ENCODE measurements at regions not wholly inside any gene's neighbourhood (a gene's known extent, or its start where the extent isn't known, plus 50 kb on each side); places are given as distances from the start of the nearest gene placed in this dataset.

GRCh38 chr12:91973813-91974212 is 171.8 kb downstream of the BTG1 start:
- Mint-ChIP-seq H3K4me1 (peaks cover 34% of the 10 kb centered on the region), H3K4me3 (no peak overlapping the region), H3K27ac (ENCODE audit: unreplicated experiment) (no peak overlapping the region), H3K9me3 (peaks cover 21% of the 10 kb centered on the region), H3K27me3 (ENCODE audit: low read depth) (no peaks in the 10 kb centered on the region), H3K36me3 (ENCODE audit: low read depth) (peaks cover 17% of the 10 kb centered on the region)
- no peak for TF ChIP-seq CTCF (conservative IDR thresholded peaks at IDR 0.05)
- no peak for DNase-seq (ENCODE audit: low read depth, low spot score)

GRCh38 chr12:91972896-91973295 is 172.8 kb downstream of the BTG1 start:
- H3K4me3 Mint-ChIP-seq, result peak overlapping the region; percentile 36
- DNase-seq (ENCODE audit: low read depth, low spot score), result no peak
- peaks cover 17% of the 10 kb centered on the region for H3K36me3 Mint-ChIP-seq (ENCODE audit: low read depth)
- H3K27ac Mint-ChIP-seq (ENCODE audit: unreplicated experiment), result no peak overlapping the region
- peaks cover 28% of the 10 kb centered on the region for H3K4me1 Mint-ChIP-seq
- H3K27me3 Mint-ChIP-seq (ENCODE audit: low read depth), result no peaks in the 10 kb centered on the region
- no peak for TF ChIP-seq CTCF (conservative IDR thresholded peaks at IDR 0.05)
- H3K9me3 Mint-ChIP-seq, result peaks cover 17% of the 10 kb centered on the region

- Mint-ChIP-seq H3K9me3 (peaks cover 15% of the 10 kb centered on the region), H3K4me3 (no peak overlapping the region), H3K27ac (ENCODE audit: unreplicated experiment) (no peak overlapping the region), H3K4me1 (peaks cover 26% of the 10 kb centered on the region), H3K27me3 (ENCODE audit: low read depth) (no peaks in the 10 kb centered on the region), H3K36me3 (ENCODE audit: low read depth) (peaks cover 13% of the 10 kb centered on the region)
- no peak for TF ChIP-seq CTCF (conservative IDR thresholded peaks at IDR 0.05)
- no peak for DNase-seq (ENCODE audit: low read depth, low spot score)
These were observed 176.9 kb downstream of the BTG1 start for GRCh38 chr12:91968777-91969171.

GRCh38 chr12:91968076-91968776 is 177.4 kb downstream of the BTG1 start:
- peaks cover 25% of the 10 kb centered on the region for H3K4me1 Mint-ChIP-seq
- no peak overlapping the region for H3K27ac Mint-ChIP-seq (ENCODE audit: unreplicated experiment)
- no peak for DNase-seq (ENCODE audit: low read depth, low spot score)
- no peak overlapping the region for H3K4me3 Mint-ChIP-seq
- TF ChIP-seq CTCF (conservative IDR thresholded peaks at IDR 0.05), result no peak
- peaks cover 16% of the 10 kb centered on the region for H3K9me3 Mint-ChIP-seq
- peaks cover 13% of the 10 kb centered on the region for H3K36me3 Mint-ChIP-seq (ENCODE audit: low read depth)
- no peaks in the 10 kb centered on the region for H3K27me3 Mint-ChIP-seq (ENCODE audit: low read depth)

GRCh38 chr12:91967590-91967989 is 178.1 kb downstream of the BTG1 start:
- Mint-ChIP-seq H3K4me1 (peaks cover 19% of the 10 kb centered on the region), H3K27me3 (ENCODE audit: low read depth) (no peaks in the 10 kb centered on the region)

More at GRCh38 chr12:91967590-91967989, 178.1 kb downstream of the BTG1 start:
- H3K9me3 Mint-ChIP-seq, result peaks cover 17% of the 10 kb centered on the region
- TF ChIP-seq CTCF (conservative IDR thresholded peaks at IDR 0.05), result no peak
- no peak for DNase-seq (ENCODE audit: low read depth, low spot score)
- H3K4me3 Mint-ChIP-seq, result no peak overlapping the region
- H3K36me3 Mint-ChIP-seq (ENCODE audit: low read depth), result peaks cover 13% of the 10 kb centered on the region
- H3K27ac Mint-ChIP-seq (ENCODE audit: unreplicated experiment), result peak overlapping the region; percentile 5
